Testis (tissue), 2 donors: ENCODE measurements at regions not wholly inside any gene's neighbourhood (a gene's known extent, or its start where the extent isn't known, plus 50 kb on each side); places are given as distances from the start of the nearest gene placed in this dataset.

Experiments used
- DNase-seq: peaks from one replicate; pipeline ENCODE4 v3.0.0-alpha.2; 2019
- H3K27ac ChIP-seq, 2 donors: fragments of 200-600 bp; sonication (generic); one replicate each; pipeline ENCODE4 v1.5.1; 2019
- H3K27me3 ChIP-seq: fragments of 200-600 bp; sonication (generic); one replicate; pipeline ENCODE4 v1.5.1; 2019
- H3K36me3 ChIP-seq: fragments of 200-600 bp; sonication (generic); one replicate; pipeline ENCODE4 v1.5.1; 2017; ENCODE audit warnings: low read depth; ENCODE audit errors: missing control alignments
- H3K4me1 ChIP-seq: fragments of 200-600 bp; sonication (generic); one replicate; pipeline ENCODE4 v1.5.1; 2019
- H3K4me3 ChIP-seq, 2 donors: fragments of 200-600 bp; sonication (generic); one replicate each; pipeline ENCODE4 v1.5.1; 2017 to 2019
- H3K9me3 ChIP-seq: fragments of 200-600 bp; sonication (generic); one replicate; pipeline ENCODE4 v1.5.1; 2017
- CTCF ChIP-seq, 3 experiments: fragments of 450-650 bp in 2 of 3; fragments of 200-600 bp in 1 of 3; sonication (generic) in 1 of 3; IDR thresholded peaks; one replicate each; pipeline ENCODE4 v1.5.1; 2016 to 2019; ENCODE audit warnings: antibody characterized with exemption in 3 of 3, mild to moderate bottlenecking in 2 of 3, moderate library complexity in 1 of 3
- POLR2A ChIP-seq: fragments of 450-650 bp; IDR thresholded peaks from one replicate; pipeline ENCODE4 v1.6.1; 2017; ENCODE audit warnings: antibody characterized with exemption, mild to moderate bottlenecking, moderate library complexity
- WGBS, 2 donors: methylation state at CpG; one replicate each; pipeline ENCODE4 v1.1.5; 2018; 5-methylcytosine and 5-hydroxymethylcytosine counted together
- intact Hi-C: fragments of 100-400 bp; cut with DNase I; formaldehyde crosslinking; loops from one replicate; pipeline ENCODE4 v1.15.1; 2023; ENCODE audit warnings: low total_unique reads

GRCh38 chr7:153422291-153423209, 629.6 kb upstream of the DPP6 start:
- Histone ChIP-seq H3K4me3 (no peak overlapping the region), H3K9me3 (no peaks in the 10 kb centered on the region), H3K36me3 (no peaks in the 10 kb centered on the region), H3K27me3 (no peaks in the 10 kb centered on the region), H3K4me1 (no peaks in the 10 kb centered on the region), H3K27ac (no peak overlapping the region)
- intact Hi-C loops = no loop called here
- TF ChIP-seq CTCF (IDR thresholded peaks at IDR 0.05) = no peak
- no peak for TF ChIP-seq POLR2A
- WGBS, 2 donors = 86 to 92% methylated on average over 9 of the region's 9 CpGs
- no peak for DNase-seq

DNA sequence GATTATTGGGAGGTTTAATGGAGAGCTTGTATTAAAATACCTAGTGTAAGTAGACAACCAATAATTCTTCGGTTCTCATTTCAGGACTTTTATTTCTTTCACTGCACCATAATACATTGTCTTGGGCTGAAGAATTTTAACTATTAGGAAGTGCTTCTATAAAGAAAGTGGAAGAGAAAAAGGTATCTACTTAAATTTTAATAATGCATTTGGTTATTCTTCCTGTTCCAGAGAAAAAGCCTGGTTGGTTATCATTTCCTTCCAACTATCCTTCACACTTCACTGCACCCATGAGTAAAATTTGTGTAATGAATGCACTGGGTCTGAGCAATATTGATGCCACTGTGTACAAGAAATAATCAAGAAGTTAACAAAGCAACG, 629.0 kb upstream of the DPP6 start:
- 91 to 93% methylated on average over 2 of the region's 2 CpGs for WGBS, 2 donors
- no peak overlapping the region for H3K27ac ChIP-seq
- no peak for DNase-seq
- H3K27me3 ChIP-seq = no peaks in the 10 kb centered on the region
- H3K9me3 ChIP-seq = no peaks in the 10 kb centered on the region
- intact Hi-C loops = no loop called here
- no peaks in the 10 kb centered on the region for H3K36me3 ChIP-seq
- no peaks in the 10 kb centered on the region for H3K4me1 ChIP-seq
- H3K4me3 ChIP-seq = no peak overlapping the region
- TF ChIP-seq POLR2A = no peak
- TF ChIP-seq CTCF (IDR thresholded peaks at IDR 0.05) = no peak

GRCh38 chr7:153430931-153431330, 621.3 kb upstream of the DPP6 start:
- H3K4me1 ChIP-seq = no peaks in the 10 kb centered on the region
- no peaks in the 10 kb centered on the region for H3K36me3 ChIP-seq
- TF ChIP-seq CTCF (IDR thresholded peaks at IDR 0.05) (no peak), POLR2A (no peak)
- DNase-seq = no peak
- H3K4me3 ChIP-seq = no peak overlapping the region
- intact Hi-C loops = no loop called here
- H3K27ac ChIP-seq = no peak overlapping the region
- H3K9me3 ChIP-seq = no peaks in the 10 kb centered on the region
- WGBS, 2 donors = 63 to 70% methylated on average over 5 of the region's 5 CpGs
- no peaks in the 10 kb centered on the region for H3K27me3 ChIP-seq

DNA sequence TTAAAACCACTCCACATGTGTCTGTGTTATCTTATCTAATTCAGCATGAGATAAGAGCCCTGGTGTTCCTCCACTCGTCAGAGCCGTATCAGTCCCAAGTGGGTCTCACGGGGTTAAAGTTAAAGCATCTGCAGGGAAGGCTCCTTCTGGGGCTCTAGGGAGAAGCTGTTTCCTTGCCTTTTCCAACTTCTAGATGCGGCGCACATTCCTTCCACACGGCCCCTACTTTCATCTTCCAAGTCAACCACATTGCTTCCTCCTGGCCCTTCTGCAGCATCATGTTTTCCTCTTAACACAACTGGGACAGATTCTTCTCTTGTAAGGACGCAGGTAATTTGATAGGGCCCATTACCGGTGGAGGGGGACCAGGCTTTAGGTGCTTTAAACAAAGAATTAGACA, 620.1 kb upstream of the DPP6 start:
- DNase-seq = no peak
- intact Hi-C loops = no loop called here
- Histone ChIP-seq H3K27me3 (no peaks in the 10 kb centered on the region), H3K36me3 (no peaks in the 10 kb centered on the region), H3K9me3 (no peaks in the 10 kb centered on the region), H3K4me3 (no peak overlapping the region), H3K27ac (no peak overlapping the region), H3K4me1 (no peaks in the 10 kb centered on the region)
- TF ChIP-seq POLR2A = no peak
- no peak for TF ChIP-seq CTCF (IDR thresholded peaks at IDR 0.05)
- WGBS, 2 donors = 9 to 19% methylated on average over 8 of the region's 8 CpGs

DNA sequence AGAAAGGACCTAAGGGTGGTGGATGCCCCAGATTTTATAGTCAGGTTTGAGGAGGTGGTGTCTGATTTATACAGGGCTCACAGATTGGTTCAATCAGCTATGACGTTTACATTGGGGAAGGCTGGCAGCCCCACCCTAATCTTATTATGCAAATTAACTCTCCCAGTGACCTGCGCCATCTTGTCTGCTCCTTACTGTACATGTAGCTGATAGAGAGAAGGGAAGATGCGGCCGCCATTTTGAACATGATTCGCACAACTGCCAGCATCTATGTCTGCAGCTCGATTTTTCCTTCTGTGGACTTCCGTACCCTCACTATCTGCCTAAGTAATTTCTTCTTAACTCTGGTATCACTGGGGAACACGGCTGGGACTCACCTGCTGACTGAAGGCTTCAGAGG, 619.0 kb upstream of the DPP6 start:
- Histone ChIP-seq H3K36me3 (no peaks in the 10 kb centered on the region), H3K4me1 (no peaks in the 10 kb centered on the region), H3K9me3 (no peaks in the 10 kb centered on the region), H3K27ac (no peak overlapping the region), H3K27me3 (no peaks in the 10 kb centered on the region), H3K4me3 (peak overlapping the region in 1 of 2 donors; percentile 16)
- WGBS, 2 donors = 49 to 73% methylated on average over 8 of the region's 8 CpGs
- intact Hi-C loops = no loop called here
- DNase-seq = peak; percentile 62
- no peak for TF ChIP-seq POLR2A
- no peak for TF ChIP-seq CTCF (IDR thresholded peaks at IDR 0.05)
